HUES6 (cell line): ENCODE measurements at regions not wholly inside any gene's neighbourhood (a gene's known extent, or its start where the extent isn't known, plus 50 kb on each side); places are given as distances from the start of the nearest gene placed in this dataset.

ENCODE experiments used
- H3K27ac ChIP-seq: 2 replicates; pipeline ENCODE4 v1.7.0; 2013; ENCODE audit warnings: low read depth, mild to moderate bottlenecking, low read length, inconsistent platforms
- H3K27me3 ChIP-seq: 2 replicates; pipeline ENCODE4 v1.6.1; 2013; ENCODE audit warnings: low read length; ENCODE audit not compliant: control insufficient read depth, insufficient read depth
- H3K36me3 ChIP-seq: 2 replicates; pipeline ENCODE4 v1.6.1; 2013; ENCODE audit warnings: low read length; ENCODE audit not compliant: control insufficient read depth, insufficient read depth
- H3K4me1 ChIP-seq: 2 replicates; pipeline ENCODE4 v1.6.1; 2013; ENCODE audit warnings: low read length; ENCODE audit not compliant: control insufficient read depth, insufficient read depth
- H3K4me3 ChIP-seq: 2 replicates; pipeline ENCODE4 v1.5.1; 2013; ENCODE audit warnings: low read depth, low read length
- H3K9ac ChIP-seq: one replicate; pipeline ENCODE4 v1.6.1; 2013; ENCODE audit warnings: mild to moderate bottlenecking, low read length
- H3K9me3 ChIP-seq: 2 replicates; pipeline ENCODE4 v1.6.1; 2013; ENCODE audit warnings: low read depth, low read length; ENCODE audit not compliant: control insufficient read depth, insufficient read depth

GRCh38 chr11:37109286-37109585 is 511.2 kb upstream of the RAG2 start:
- Histone ChIP-seq H3K4me1 (no peaks in the 10 kb centered on the region), H3K4me3 (no peak overlapping the region), H3K36me3 (no peaks in the 10 kb centered on the region), H3K9me3 (no peaks in the 10 kb centered on the region), H3K27ac (no peak overlapping the region), H3K27me3 (no peaks in the 10 kb centered on the region), H3K9ac (no peak overlapping the region)

- no peaks in the 10 kb centered on the region for H3K36me3 ChIP-seq
- no peak overlapping the region for H3K27ac ChIP-seq
- no peaks in the 10 kb centered on the region for H3K27me3 ChIP-seq
- no peaks in the 10 kb centered on the region for H3K9me3 ChIP-seq
- no peaks in the 10 kb centered on the region for H3K4me1 ChIP-seq
- H3K9ac ChIP-seq = no peak overlapping the region
- H3K4me3 ChIP-seq = no peak overlapping the region
These were observed 510.6 kb upstream of the RAG2 start for GRCh38 chr11:37108436-37109285.

- no peaks in the 10 kb centered on the region for H3K9me3 ChIP-seq
- H3K4me1 ChIP-seq = no peaks in the 10 kb centered on the region
- no peaks in the 10 kb centered on the region for H3K27me3 ChIP-seq
- no peaks in the 10 kb centered on the region for H3K36me3 ChIP-seq
- no peak overlapping the region for H3K4me3 ChIP-seq
- H3K27ac ChIP-seq = no peak overlapping the region
- no peak overlapping the region for H3K9ac ChIP-seq
These were observed 509.8 kb upstream of the RAG2 start for GRCh38 chr11:37107831-37108230.

- no peak overlapping the region for H3K27ac ChIP-seq
- H3K4me3 ChIP-seq = no peak overlapping the region
- H3K27me3 ChIP-seq = no peaks in the 10 kb centered on the region
- H3K36me3 ChIP-seq = no peaks in the 10 kb centered on the region
- H3K4me1 ChIP-seq = no peaks in the 10 kb centered on the region
- H3K9ac ChIP-seq = no peak overlapping the region
- H3K9me3 ChIP-seq = no peaks in the 10 kb centered on the region
These were observed 509.4 kb upstream of the RAG2 start for GRCh38 chr11:37107415-37107814.

GRCh38 chr11:37105427-37105826 is 507.4 kb upstream of the RAG2 start:
- H3K9ac ChIP-seq = no peak overlapping the region
- no peaks in the 10 kb centered on the region for H3K27me3 ChIP-seq
- no peaks in the 10 kb centered on the region for H3K9me3 ChIP-seq
- no peak overlapping the region for H3K4me3 ChIP-seq
- no peaks in the 10 kb centered on the region for H3K4me1 ChIP-seq
- no peaks in the 10 kb centered on the region for H3K36me3 ChIP-seq
- no peak overlapping the region for H3K27ac ChIP-seq

GRCh38 chr11:37104380-37104779 is 506.3 kb upstream of the RAG2 start:
- H3K9ac ChIP-seq = no peak overlapping the region
- H3K4me3 ChIP-seq = no peak overlapping the region
- no peaks in the 10 kb centered on the region for H3K9me3 ChIP-seq
- no peaks in the 10 kb centered on the region for H3K27me3 ChIP-seq
- H3K27ac ChIP-seq = no peak overlapping the region
- no peaks in the 10 kb centered on the region for H3K36me3 ChIP-seq
- H3K4me1 ChIP-seq = no peaks in the 10 kb centered on the region

- H3K4me1 ChIP-seq = no peaks in the 10 kb centered on the region
- H3K4me3 ChIP-seq = no peak overlapping the region
- no peaks in the 10 kb centered on the region for H3K9me3 ChIP-seq
- no peaks in the 10 kb centered on the region for H3K36me3 ChIP-seq
- H3K9ac ChIP-seq = no peak overlapping the region
- H3K27me3 ChIP-seq = no peaks in the 10 kb centered on the region
- H3K27ac ChIP-seq = no peak overlapping the region
These were observed 502.0 kb upstream of the RAG2 start for GRCh38 chr11:37100008-37100407.

- Histone ChIP-seq H3K27ac (no peak overlapping the region), H3K9ac (no peak overlapping the region), H3K4me3 (no peak overlapping the region), H3K27me3 (no peaks in the 10 kb centered on the region), H3K4me1 (no peaks in the 10 kb centered on the region), H3K36me3 (no peaks in the 10 kb centered on the region), H3K9me3 (no peaks in the 10 kb centered on the region)
These were observed 494.5 kb upstream of the RAG2 start for GRCh38 chr11:37092487-37092886.

GRCh38 chr11:37089439-37089838 is 491.4 kb upstream of the RAG2 start:
- no peak overlapping the region for H3K27ac ChIP-seq
- H3K36me3 ChIP-seq = no peaks in the 10 kb centered on the region
- no peak overlapping the region for H3K9ac ChIP-seq
- H3K9me3 ChIP-seq = no peaks in the 10 kb centered on the region
- no peaks in the 10 kb centered on the region for H3K4me1 ChIP-seq
- no peak overlapping the region for H3K4me3 ChIP-seq
- no peaks in the 10 kb centered on the region for H3K27me3 ChIP-seq

- Histone ChIP-seq H3K9me3 (no peaks in the 10 kb centered on the region), H3K9ac (no peak overlapping the region), H3K27me3 (no peaks in the 10 kb centered on the region), H3K36me3 (no peaks in the 10 kb centered on the region), H3K27ac (no peak overlapping the region), H3K4me1 (no peaks in the 10 kb centered on the region), H3K4me3 (no peak overlapping the region)
These were observed 490.5 kb upstream of the RAG2 start for GRCh38 chr11:37088573-37088910.

GRCh38 chr11:37087650-37088572 is 489.9 kb upstream of the RAG2 start:
- Histone ChIP-seq H3K9ac (no peak overlapping the region), H3K27ac (no peak overlapping the region), H3K27me3 (no peaks in the 10 kb centered on the region), H3K4me3 (no peak overlapping the region), H3K4me1 (no peaks in the 10 kb centered on the region), H3K36me3 (no peaks in the 10 kb centered on the region), H3K9me3 (no peaks in the 10 kb centered on the region)
